ENCODE measurements at regions not wholly inside any gene's neighbourhood (a gene's known extent, or its start where the extent isn't known, plus 50 kb on each side); places are given as distances from the start of the nearest gene placed in this dataset.

DNA sequence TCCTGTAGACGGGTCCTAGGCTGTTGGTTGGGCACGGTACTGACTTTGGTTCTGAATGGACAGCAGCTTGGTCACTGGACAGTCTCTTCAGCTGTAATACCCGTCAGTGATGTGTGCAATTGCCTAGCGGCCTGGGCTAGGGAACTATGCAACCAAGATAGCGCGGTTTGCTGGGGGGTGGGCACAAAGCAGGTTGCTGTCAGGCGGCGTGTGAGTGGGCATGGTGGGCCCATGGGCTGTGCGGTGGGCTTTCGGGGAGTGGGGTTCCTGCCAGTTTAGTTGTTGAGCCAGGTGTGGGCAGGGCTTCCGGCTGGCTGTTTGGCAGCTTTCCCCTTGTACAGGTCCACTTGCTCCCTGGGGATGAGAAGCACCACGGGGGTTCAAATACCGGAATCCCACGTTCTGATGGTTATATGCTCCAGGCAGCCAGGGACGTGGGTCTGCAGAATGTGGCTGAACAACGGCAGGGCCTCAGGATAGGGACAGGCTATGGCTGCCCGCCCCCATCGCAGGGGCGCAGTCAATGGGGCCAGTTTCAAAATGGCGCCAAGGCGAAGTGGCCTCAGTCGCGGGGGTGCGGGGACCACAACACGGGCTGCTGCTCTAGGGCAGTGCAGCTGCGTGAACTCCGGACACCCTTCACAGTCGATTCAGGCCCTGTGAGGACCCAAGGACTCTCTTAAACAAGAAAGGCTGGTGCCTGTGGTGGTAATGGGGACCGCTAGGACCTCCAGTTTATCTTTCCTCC, 407.5 kb upstream of the FIGN start (continued):
- TF ChIP-seq, protein P1, sequence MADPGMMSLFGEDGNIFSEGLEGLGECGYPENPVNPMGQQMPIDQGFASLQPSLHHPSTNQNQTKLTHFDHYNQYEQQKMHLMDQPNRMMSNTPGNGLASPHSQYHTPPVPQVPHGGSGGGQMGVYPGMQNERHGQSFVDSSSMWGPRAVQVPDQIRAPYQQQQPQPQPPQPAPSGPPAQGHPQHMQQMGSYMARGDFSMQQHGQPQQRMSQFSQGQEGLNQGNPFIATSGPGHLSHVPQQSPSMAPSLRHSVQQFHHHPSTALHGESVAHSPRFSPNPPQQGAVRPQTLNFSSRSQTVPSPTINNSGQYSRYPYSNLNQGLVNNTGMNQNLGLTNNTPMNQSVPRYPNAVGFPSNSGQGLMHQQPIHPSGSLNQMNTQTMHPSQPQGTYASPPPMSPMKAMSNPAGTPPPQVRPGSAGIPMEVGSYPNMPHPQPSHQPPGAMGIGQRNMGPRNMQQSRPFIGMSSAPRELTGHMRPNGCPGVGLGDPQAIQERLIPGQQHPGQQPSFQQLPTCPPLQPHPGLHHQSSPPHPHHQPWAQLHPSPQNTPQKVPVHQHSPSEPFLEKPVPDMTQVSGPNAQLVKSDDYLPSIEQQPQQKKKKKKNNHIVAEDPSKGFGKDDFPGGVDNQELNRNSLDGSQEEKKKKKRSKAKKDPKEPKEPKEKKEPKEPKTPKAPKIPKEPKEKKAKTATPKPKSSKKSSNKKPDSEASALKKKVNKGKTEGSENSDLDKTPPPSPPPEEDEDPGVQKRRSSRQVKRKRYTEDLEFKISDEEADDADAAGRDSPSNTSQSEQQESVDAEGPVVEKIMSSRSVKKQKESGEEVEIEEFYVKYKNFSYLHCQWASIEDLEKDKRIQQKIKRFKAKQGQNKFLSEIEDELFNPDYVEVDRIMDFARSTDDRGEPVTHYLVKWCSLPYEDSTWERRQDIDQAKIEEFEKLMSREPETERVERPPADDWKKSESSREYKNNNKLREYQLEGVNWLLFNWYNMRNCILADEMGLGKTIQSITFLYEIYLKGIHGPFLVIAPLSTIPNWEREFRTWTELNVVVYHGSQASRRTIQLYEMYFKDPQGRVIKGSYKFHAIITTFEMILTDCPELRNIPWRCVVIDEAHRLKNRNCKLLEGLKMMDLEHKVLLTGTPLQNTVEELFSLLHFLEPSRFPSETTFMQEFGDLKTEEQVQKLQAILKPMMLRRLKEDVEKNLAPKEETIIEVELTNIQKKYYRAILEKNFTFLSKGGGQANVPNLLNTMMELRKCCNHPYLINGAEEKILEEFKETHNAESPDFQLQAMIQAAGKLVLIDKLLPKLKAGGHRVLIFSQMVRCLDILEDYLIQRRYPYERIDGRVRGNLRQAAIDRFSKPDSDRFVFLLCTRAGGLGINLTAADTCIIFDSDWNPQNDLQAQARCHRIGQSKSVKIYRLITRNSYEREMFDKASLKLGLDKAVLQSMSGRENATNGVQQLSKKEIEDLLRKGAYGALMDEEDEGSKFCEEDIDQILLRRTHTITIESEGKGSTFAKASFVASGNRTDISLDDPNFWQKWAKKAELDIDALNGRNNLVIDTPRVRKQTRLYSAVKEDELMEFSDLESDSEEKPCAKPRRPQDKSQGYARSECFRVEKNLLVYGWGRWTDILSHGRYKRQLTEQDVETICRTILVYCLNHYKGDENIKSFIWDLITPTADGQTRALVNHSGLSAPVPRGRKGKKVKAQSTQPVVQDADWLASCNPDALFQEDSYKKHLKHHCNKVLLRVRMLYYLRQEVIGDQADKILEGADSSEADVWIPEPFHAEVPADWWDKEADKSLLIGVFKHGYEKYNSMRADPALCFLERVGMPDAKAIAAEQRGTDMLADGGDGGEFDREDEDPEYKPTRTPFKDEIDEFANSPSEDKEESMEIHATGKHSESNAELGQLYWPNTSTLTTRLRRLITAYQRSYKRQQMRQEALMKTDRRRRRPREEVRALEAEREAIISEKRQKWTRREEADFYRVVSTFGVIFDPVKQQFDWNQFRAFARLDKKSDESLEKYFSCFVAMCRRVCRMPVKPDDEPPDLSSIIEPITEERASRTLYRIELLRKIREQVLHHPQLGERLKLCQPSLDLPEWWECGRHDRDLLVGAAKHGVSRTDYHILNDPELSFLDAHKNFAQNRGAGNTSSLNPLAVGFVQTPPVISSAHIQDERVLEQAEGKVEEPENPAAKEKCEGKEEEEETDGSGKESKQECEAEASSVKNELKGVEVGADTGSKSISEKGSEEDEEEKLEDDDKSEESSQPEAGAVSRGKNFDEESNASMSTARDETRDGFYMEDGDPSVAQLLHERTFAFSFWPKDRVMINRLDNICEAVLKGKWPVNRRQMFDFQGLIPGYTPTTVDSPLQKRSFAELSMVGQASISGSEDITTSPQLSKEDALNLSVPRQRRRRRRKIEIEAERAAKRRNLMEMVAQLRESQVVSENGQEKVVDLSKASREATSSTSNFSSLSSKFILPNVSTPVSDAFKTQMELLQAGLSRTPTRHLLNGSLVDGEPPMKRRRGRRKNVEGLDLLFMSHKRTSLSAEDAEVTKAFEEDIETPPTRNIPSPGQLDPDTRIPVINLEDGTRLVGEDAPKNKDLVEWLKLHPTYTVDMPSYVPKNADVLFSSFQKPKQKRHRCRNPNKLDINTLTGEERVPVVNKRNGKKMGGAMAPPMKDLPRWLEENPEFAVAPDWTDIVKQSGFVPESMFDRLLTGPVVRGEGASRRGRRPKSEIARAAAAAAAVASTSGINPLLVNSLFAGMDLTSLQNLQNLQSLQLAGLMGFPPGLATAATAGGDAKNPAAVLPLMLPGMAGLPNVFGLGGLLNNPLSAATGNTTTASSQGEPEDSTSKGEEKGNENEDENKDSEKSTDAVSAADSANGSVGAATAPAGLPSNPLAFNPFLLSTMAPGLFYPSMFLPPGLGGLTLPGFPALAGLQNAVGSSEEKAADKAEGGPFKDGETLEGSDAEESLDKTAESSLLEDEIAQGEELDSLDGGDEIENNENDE (IDR thresholded peaks at IDR 0.05; ENCODE audit: insufficient replicate concordance, low read length), result no peak
- TF ChIP-seq FOSL1 (IDR thresholded peaks at IDR 0.05; ENCODE audit: insufficient read depth, low read depth, low read length) (no peak), BCL11A (IDR thresholded peaks at IDR 0.05; ENCODE audit: low read depth in 2 of 2, low read length in 2 of 2) (no peak), CBX8 (IDR thresholded peaks at IDR 0.05; ENCODE audit: borderline replicate concordance, low read depth, low read length) (no peak), SIRT6 (IDR thresholded peaks at IDR 0.05; ENCODE audit: low read length) (no peak), SP4 (IDR thresholded peaks at IDR 0.05; ENCODE audit: low read length) (no peak), CREB1 (IDR thresholded peaks at IDR 0.05) (no peak), KDM4A (IDR thresholded peaks at IDR 0.05; ENCODE audit: low read depth, low read length, severe bottlenecking) (no peak), CHD1 (IDR thresholded peaks at IDR 0.05; ENCODE audit: low read depth, low read length) (no peak), HDAC2 (IDR thresholded peaks at IDR 0.05; ENCODE audit: borderline replicate concordance in 1 of 2, low read depth in 2 of 2, low read length in 2 of 2) (no peak), JUND (IDR thresholded peaks at IDR 0.05; ENCODE audit: low read length) (no peak), KDM1A (IDR thresholded peaks at IDR 0.05; ENCODE audit: borderline replicate concordance, low read length) (no peak)

All from H1 (cell line).